ENCODE measurements at regions not wholly inside any gene's neighbourhood (a gene's known extent, or its start where the extent isn't known, plus 50 kb on each side); places are given as distances from the start of the nearest gene placed in this dataset.
A peak's percentile ranks its signal among the peaks of the same experiment; 100 is the strongest.

DNA sequence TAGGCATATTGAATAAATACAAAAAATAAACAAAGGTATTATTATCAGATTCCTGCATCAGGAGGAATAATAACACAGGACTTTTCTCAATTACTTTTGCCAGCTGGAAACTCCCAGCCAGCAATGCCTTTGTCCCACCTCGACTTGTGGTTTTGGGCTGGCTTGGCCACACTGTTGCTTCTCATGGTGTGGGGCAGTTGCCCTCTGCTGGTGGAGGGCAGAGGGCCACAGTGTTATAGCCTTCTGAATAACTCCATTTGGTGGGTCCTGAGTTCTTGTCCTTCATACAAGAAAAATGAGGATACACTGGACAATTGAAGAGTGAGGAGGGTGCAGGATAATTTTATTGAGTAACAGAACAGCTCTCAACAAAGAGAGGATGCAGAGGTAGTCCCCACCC, 1206.0 kb upstream of the ADGRL3 start:
- no peaks in the 10 kb centered on the region for H4K20me1 ChIP-seq (ENCODE audit: control insufficient read depth, insufficient read depth)
- no TSS peak for BruUV-seq (replicated peaks)
- CTCF ChIA-PET: no interaction called here
- no peaks in the 10 kb centered on the region for H3K27me3 ChIP-seq (replicated peaks in 1 of 2; ENCODE audit: control insufficient read depth in 2 of 2, insufficient read depth in 2 of 2, low read length in 1 of 2)
- H3K4me2 ChIP-seq (ENCODE audit: control insufficient read depth, insufficient read depth): no peak overlapping the region
- H3K4me1 ChIP-seq (ENCODE audit: control insufficient read depth, insufficient read depth, low read length): no peaks in the 10 kb centered on the region
- intact Hi-C loops (cut with micrococcal nuclease; ENCODE audit: unreplicated experiment): no loop called here
- POLR2A ChIA-PET: no interaction called here
- no peaks in the 10 kb centered on the region for H3K79me2 ChIP-seq (ENCODE audit: control insufficient read depth, insufficient read depth, low read length)
- in situ Hi-C loops (cut with MboI): no loop called here
- no peak for TF ChIP-seq REST (IDR thresholded peaks at IDR 0.05; ENCODE audit: low read depth, low read length)
- TF ChIP-seq, protein P1, sequence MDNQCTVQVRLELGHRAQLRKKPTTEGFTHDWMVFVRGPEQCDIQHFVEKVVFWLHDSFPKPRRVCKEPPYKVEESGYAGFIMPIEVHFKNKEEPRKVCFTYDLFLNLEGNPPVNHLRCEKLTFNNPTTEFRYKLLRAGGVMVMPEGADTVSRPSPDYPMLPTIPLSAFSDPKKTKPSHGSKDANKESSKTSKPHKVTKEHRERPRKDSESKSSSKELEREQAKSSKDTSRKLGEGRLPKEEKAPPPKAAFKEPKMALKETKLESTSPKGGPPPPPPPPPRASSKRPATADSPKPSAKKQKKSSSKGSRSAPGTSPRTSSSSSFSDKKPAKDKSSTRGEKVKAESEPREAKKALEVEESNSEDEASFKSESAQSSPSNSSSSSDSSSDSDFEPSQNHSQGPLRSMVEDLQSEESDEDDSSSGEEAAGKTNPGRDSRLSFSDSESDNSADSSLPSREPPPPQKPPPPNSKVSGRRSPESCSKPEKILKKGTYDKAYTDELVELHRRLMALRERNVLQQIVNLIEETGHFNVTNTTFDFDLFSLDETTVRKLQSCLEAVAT (IDR thresholded peaks at IDR 0.05): no peak
- peak in 2 of 3 experiments; percentile 11 to 20; a peak in 1 of 6 replicates for TF ChIP-seq CTCF (IDR thresholded peaks at IDR 0.05 in 2 of 3, conservative IDR thresholded peaks at IDR 0.05 in 1 of 3; ENCODE audit: control insufficient read depth in 2 of 3, extremely low read depth in 1 of 3, insufficient read depth in 1 of 3, low read depth in 3 of 3, low read length in 3 of 3)
- no peak overlapping the region for H3K9ac ChIP-seq (ENCODE audit: control insufficient read depth, insufficient read depth, low read length)
- RAD21 ChIA-PET (ENCODE audit: unreplicated experiment): no interaction called here
- H3K4me3 ChIP-seq: no peak overlapping the region
- ATAC-seq: peak; percentile 40; the same call in 1 of the 3 replicates
- H3K36me3 ChIP-seq (ENCODE audit: control insufficient read depth in 2 of 2, insufficient read depth in 2 of 2, low read length in 1 of 2): no peaks in the 10 kb centered on the region
- H3K9me3 ChIP-seq (replicated peaks; ENCODE audit: control insufficient read depth, insufficient read depth, low read length): no peaks in the 10 kb centered on the region
- H3K27ac ChIP-seq (ENCODE audit: control insufficient read depth, insufficient read depth): no peak overlapping the region
- FAIRE-seq: no peak
- WGBS (ENCODE audit: insufficient coverage, insufficient replicate concordance, low lambda C conversion rate, missing lambda C conversion rate): 5% methylated on average over 1 of the region's 1 CpG
- H2AFZ ChIP-seq (ENCODE audit: control insufficient read depth, low read depth, low read length): no peak overlapping the region
- SMC1A ChIA-PET (ENCODE audit: uncharacterized antibody, unreplicated experiment): no interaction called here
- DNase-seq (ENCODE audit: low read depth, low spot score): no peak

Measured in GM12878 (cell line).